ENCODE measurements at regions not wholly inside any gene's neighbourhood (a gene's known extent, or its start where the extent isn't known, plus 50 kb on each side); places are given as distances from the start of the nearest gene placed in this dataset.
"Not testable (repeated sequence)": the region's sequence is repeated elsewhere in the genome, so short reads cannot be mapped to it uniquely, and the experiment has no call there.

DNA sequence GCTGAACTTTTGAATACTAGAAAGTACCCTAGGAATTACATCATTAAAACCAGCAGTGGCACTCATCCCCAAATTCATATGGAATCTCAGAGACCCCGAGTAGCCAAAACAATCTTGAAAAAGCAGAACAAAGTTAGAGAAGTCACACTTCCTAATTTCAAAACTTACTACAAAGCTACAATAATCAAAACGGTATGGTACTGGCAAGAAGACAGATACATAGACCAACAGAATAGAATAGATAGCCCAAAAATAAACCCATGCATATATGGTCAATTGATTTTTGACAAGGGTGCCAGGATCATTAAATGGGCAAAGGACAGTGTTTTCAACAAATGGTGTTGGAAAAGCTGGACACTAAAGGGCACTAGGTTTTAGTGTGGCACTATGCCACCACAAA, 176.0 kb upstream of the NDUFV2 start:
- TF ChIP-seq, protein P1, sequence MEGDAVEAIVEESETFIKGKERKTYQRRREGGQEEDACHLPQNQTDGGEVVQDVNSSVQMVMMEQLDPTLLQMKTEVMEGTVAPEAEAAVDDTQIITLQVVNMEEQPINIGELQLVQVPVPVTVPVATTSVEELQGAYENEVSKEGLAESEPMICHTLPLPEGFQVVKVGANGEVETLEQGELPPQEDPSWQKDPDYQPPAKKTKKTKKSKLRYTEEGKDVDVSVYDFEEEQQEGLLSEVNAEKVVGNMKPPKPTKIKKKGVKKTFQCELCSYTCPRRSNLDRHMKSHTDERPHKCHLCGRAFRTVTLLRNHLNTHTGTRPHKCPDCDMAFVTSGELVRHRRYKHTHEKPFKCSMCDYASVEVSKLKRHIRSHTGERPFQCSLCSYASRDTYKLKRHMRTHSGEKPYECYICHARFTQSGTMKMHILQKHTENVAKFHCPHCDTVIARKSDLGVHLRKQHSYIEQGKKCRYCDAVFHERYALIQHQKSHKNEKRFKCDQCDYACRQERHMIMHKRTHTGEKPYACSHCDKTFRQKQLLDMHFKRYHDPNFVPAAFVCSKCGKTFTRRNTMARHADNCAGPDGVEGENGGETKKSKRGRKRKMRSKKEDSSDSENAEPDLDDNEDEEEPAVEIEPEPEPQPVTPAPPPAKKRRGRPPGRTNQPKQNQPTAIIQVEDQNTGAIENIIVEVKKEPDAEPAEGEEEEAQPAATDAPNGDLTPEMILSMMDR (IDR thresholded peaks at IDR 0.05; ENCODE audit: low read depth, low read length) = no peak
- H3K4me3 ChIP-seq (ENCODE audit: low read depth, low read length) = no peak overlapping the region

DNA sequence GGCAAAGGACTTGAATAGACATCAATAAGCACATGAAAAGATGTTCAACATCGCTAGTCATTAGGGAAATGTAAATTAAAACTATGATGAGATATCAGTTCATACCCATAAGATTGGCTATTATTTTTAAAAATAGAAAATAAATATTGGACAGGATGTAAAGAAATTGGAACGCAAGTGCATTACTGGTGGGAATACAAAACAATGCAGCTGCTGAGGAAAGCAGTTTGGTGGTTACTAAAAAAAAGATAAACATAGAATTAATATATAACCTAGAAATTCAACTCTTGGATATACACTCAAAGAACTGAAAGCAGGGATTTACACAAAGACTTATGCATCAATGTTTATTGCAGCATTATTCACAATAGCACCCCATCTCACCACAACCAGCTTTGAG, 174.5 kb upstream of the NDUFV2 start:
- TF ChIP-seq, protein P1 (IDR thresholded peaks at IDR 0.05; ENCODE audit: low read depth, low read length) = no peak
- no peak overlapping the region for H3K4me3 ChIP-seq (ENCODE audit: low read depth, low read length)

DNA sequence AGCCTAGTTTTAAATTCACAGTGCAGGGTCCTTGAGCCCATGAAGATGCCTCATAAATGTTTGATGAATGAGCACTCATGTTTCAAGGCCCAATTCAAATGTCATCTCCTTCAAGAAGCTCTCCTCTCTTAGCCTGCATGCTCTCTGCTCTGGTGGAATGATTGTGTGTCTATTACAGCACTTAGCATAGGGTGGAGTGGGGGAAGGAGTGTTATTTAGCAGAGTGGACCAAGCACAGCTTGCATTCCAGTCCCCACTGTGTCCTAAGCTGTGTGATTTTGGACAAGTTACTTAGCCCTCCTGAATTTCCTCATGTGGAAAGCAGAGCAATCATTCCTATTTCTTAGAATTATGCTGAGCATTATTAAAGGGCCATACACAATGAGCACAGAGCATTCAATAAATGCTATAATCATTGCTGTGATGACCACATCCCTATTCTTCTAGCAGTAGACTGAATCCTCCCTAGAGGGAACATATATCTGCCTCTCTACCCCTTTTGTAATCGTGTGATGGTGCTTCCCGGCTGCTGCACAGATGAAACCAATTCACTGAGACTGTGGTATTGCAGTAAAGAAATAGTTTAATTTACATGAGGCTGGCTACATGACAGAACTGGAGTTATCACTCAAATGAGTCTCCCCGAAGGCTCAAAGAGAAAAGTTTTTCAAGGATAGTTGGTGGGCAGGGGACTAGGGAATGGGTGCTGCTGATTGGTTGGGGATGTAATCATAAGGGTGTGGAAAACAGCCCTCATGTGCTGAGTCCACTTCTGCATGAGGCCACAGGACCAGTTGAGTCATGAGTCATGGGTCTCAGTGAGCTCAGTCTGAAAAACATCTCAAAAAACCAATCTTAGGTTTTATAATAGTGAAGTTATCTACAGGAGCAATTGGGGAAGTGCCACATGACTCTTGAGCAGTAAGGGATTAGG, 173.4 kb upstream of the NDUFV2 start:
- no peak overlapping the region for H3K4me3 ChIP-seq (ENCODE audit: low read depth, low read length)

DNA sequence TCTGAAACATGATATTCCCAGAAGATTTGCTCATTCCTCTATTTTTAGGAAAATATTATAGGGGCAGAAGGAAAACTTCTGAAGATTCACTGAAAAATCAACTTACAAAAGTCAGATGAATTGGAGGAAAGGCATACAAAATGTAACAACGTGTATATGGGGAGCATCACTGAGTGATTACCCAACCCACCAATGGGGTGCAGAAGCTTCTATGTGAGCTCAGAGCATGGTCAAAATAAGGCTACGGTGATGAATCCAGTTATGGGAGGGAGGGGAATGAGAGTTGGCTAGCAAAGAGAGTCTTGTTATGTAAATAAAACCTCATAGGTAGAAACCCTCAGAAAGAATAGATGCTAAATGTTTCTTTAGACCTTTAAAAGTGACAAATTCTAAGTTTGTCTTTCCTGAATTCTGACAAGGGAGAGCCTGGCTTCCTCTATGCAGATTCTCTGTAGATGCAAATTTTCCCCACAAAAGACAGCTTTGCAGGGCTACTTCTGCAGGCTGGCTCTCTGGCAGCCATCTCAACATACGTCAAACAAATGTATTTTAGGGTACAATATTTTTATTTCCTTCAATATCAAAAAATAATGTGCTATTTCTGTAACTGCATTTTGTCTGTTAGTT, 171.4 kb upstream of the NDUFV2 start:
- TF ChIP-seq, protein P1 (IDR thresholded peaks at IDR 0.05; ENCODE audit: low read depth, low read length) = no peak
- no peak overlapping the region for H3K4me3 ChIP-seq (ENCODE audit: low read depth, low read length)

More for the DNA sequence above, 173.4 kb upstream of the NDUFV2 start:
- TF ChIP-seq, protein P1 (IDR thresholded peaks at IDR 0.05; ENCODE audit: low read depth, low read length) = no peak

DNA sequence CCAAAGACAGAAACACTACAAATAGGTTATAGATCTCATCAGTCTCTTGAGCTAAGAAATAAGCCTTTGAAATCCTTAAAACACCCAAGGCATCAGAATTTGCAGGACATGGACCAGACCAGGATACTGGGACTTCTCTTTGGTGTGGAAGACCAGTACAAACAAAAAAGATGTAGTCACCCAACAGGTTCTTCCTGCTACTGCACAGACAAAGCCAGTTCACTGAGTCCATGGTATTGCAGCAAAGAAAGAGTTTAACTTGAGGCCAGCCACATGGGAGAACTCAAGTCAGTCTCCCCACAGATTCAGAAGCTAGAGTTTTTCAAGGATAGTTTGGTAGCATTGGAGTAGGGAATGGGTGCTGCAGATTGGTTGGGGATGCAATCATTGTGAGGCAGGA, 169.6 kb upstream of the NDUFV2 start:
- no peak overlapping the region for H3K4me3 ChIP-seq (ENCODE audit: low read depth, low read length)
- TF ChIP-seq, protein P1 (IDR thresholded peaks at IDR 0.05; ENCODE audit: low read depth, low read length) = no peak

DNA sequence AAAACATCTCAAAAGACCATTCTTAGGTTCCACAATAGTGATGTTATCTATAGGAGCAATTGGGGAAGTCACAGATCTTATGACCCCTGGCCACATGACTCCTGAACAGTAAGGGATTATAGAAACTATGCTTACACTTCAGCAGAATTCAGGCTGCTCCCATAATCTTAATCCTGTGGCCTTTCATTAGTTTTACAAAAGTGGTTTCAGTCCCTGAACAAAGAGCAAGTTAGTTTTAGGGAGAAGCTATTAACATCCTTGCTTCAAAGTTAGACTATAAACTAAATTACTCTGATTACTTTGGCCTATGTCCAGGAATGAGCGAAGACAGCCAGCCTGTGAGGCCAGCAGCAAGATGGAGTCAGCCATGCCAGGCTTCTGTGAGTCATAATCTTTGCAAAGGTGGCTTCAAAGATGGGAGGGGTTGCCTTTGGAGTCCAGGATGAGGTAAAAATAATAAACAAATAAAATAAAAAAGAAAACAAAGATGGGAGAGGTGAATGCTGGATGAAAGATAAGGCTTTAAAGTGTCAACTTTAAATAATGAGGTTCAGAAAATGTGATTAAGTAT, 168.7 kb upstream of the NDUFV2 start:
- TF ChIP-seq, protein P1 (IDR thresholded peaks at IDR 0.05; ENCODE audit: low read depth, low read length) = no peak
- H3K4me3 ChIP-seq (ENCODE audit: low read depth, low read length) = no peak overlapping the region

DNA sequence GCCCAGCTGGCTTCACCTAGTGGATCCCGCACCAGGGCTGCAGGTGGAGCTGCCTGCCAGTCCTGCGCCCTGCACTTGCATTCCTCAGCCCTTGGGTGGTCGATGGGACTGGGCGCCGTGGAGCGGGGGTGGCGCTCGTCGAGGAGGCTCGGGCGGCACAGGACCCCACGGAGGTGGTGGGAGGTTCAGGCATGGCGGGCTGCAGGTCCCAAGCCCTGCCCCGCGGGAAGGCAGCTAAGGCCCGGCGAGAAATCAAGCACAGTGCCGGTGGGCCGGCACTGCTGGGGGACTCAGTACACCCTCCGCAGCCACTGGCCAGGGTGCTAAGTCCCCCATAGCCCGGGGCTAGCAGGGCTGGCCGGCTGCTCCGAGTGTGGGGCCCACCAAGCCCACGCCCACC, 167.2 kb upstream of the NDUFV2 start:
- H3K4me3 ChIP-seq (ENCODE audit: low read depth, low read length) = not testable (repeated sequence)
